Smooth muscle cell (in vitro differentiated cells): ENCODE measurements at regions not wholly inside any gene's neighbourhood (a gene's known extent, or its start where the extent isn't known, plus 50 kb on each side); places are given as distances from the start of the nearest gene placed in this dataset.

Source experiments
- DNase-seq: peaks from one replicate; lab custom pipeline; 2025; ENCODE audit not compliant: unreplicated experiment; lab: John Stamatoyannopoulos, UW
- H2AFZ ChIP-seq: fragments of 200-600 bp; sonication (generic); 2 replicates; pipeline ENCODE4 v1.6.0; 2016; ENCODE audit warnings: antibody characterized with exemption, low read depth, mild to moderate bottlenecking
- H3F3A ChIP-seq: fragments of 200-600 bp; sonication (generic); 2 replicates; pipeline ENCODE4 v1.6.0; 2017; ENCODE audit warnings: antibody characterized with exemption, low read depth
- H3K27ac ChIP-seq: fragments of 200-600 bp; sonication (generic); 2 replicates; pipeline ENCODE4 v1.5.1; 2016; ENCODE audit warnings: low read depth, mild to moderate bottlenecking
- H3K27me3 ChIP-seq: fragments of 200-600 bp; sonication (generic); 2 replicates; pipeline ENCODE4 v1.6.1; 2016; ENCODE audit warnings: low read depth, mild to moderate bottlenecking
- H3K36me3 ChIP-seq: fragments of 200-600 bp; sonication (generic); 2 replicates; pipeline ENCODE4 v1.5.1; 2016; ENCODE audit warnings: low read depth
- H3K4me1 ChIP-seq: fragments of 200-600 bp; sonication (generic); 2 replicates; pipeline ENCODE4 v1.5.1; 2016; ENCODE audit warnings: low read depth
- H3K4me2 ChIP-seq: fragments of 200-600 bp; sonication (generic); 2 replicates; pipeline ENCODE4 v1.6.0; 2016; ENCODE audit warnings: mild to moderate bottlenecking
- H3K4me3 ChIP-seq: fragments of 200-600 bp; sonication (generic); 2 replicates; pipeline ENCODE4 v1.5.1; 2016; ENCODE audit warnings: mild to moderate bottlenecking
- H3K79me2 ChIP-seq: fragments of 200-600 bp; sonication (generic); 2 replicates; pipeline ENCODE4 v1.6.0; 2016; ENCODE audit warnings: low read depth, mild to moderate bottlenecking
- H3K9ac ChIP-seq: fragments of 200-600 bp; sonication (generic); 2 replicates; pipeline ENCODE4 v1.6.0; 2016; ENCODE audit warnings: low read depth
- H3K9me3 ChIP-seq: fragments of 200-600 bp; sonication (generic); replicated peaks from 2 replicates; pipeline ENCODE4 v1.5.1; 2016; ENCODE audit warnings: low read depth
- H4K20me1 ChIP-seq: fragments of 200-600 bp; sonication (generic); 2 replicates; pipeline ENCODE4 v1.6.0; 2016; ENCODE audit warnings: low read depth
- WGBS: methylation state at CpG from one replicate; pipeline ENCODE4 v1.1.7; 2016; ENCODE audit warnings: low lambda C conversion rate; 5-methylcytosine and 5-hydroxymethylcytosine counted together
- TF ChIP-seq, protein P1 (sequence below): fragments of 200-600 bp; sonication (generic); IDR thresholded peaks from 2 replicates; pipeline ENCODE4 v1.5.1; 2017; ENCODE audit warnings: borderline replicate concordance, mild to moderate bottlenecking, antibody characterized with exemption; ENCODE audit not compliant: insufficient read depth, poor library complexity, severe bottlenecking

DNA sequence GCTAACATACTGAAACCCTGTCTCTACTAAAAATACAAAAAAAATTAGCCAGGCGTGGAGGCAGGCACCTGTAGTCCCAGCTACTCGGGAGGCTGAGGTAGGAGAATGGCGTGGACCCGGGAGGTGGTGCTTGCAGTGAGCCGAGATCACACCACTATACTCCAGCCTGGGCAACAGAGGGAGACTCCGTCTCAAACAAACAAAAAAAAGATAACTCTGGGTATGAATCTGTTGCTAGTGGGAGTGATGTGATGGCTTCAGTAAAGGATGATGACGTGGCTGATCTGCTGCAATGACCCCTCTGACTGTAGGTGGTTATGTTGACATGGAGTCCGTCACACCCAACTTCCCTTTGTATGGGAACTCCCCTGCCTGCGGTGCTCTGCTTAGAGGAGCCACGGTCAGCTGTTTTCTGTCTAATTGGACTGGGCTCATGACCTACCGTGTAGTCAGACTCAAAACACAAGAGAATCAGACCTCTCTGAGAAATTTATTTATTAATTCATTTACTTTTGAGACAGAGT, 59.1 kb upstream of the MED13L start:
- H3K9me3 ChIP-seq = no peaks in the 10 kb centered on the region
- H3K27me3 ChIP-seq = no peaks in the 10 kb centered on the region
- no peaks in the 10 kb centered on the region for H3F3A ChIP-seq
- no peaks in the 10 kb centered on the region for H4K20me1 ChIP-seq
- H3K4me1 ChIP-seq = peaks cover 20% of the 10 kb centered on the region
- H3K27ac ChIP-seq = no peak overlapping the region
- no peaks in the 10 kb centered on the region for H3K36me3 ChIP-seq
- TF ChIP-seq, protein P1, sequence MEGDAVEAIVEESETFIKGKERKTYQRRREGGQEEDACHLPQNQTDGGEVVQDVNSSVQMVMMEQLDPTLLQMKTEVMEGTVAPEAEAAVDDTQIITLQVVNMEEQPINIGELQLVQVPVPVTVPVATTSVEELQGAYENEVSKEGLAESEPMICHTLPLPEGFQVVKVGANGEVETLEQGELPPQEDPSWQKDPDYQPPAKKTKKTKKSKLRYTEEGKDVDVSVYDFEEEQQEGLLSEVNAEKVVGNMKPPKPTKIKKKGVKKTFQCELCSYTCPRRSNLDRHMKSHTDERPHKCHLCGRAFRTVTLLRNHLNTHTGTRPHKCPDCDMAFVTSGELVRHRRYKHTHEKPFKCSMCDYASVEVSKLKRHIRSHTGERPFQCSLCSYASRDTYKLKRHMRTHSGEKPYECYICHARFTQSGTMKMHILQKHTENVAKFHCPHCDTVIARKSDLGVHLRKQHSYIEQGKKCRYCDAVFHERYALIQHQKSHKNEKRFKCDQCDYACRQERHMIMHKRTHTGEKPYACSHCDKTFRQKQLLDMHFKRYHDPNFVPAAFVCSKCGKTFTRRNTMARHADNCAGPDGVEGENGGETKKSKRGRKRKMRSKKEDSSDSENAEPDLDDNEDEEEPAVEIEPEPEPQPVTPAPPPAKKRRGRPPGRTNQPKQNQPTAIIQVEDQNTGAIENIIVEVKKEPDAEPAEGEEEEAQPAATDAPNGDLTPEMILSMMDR = no peak
- no peak for DNase-seq
- no peak overlapping the region for H3K4me2 ChIP-seq
- 87% methylated on average over 11 of the region's 11 CpGs for WGBS
- H3K9ac ChIP-seq = no peak overlapping the region
- H3K79me2 ChIP-seq = no peaks in the 10 kb centered on the region
- no peak overlapping the region for H2AFZ ChIP-seq
- no peak overlapping the region for H3K4me3 ChIP-seq

DNA sequence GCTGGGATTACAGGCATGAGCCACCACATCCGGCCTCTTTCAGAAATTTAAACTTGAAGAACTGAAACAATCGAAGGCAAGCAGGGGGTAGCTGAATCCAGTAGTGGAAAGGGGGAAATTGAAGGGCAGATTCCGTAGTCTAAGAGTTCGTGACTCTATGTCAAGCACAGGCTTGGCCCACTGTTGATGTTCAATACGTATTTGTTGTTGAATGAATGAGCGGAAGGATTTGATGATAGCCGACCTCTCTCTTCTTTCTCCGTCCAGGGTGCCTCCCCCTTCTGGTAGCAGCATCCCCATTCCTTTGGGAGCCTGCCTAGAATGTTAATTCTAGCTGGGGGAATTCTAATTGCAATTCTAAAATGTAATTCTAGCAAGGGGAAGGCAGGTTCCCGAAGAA, 59.8 kb upstream of the MED13L start:
- TF ChIP-seq, protein P1 = no peak
- H3K4me1 ChIP-seq = peaks cover 20% of the 10 kb centered on the region
- no peak overlapping the region for H2AFZ ChIP-seq
- H3K9ac ChIP-seq = no peak overlapping the region
- no peaks in the 10 kb centered on the region for H3K79me2 ChIP-seq
- no peak for DNase-seq
- no peaks in the 10 kb centered on the region for H3K36me3 ChIP-seq
- no peaks in the 10 kb centered on the region for H3K27me3 ChIP-seq
- no peaks in the 10 kb centered on the region for H4K20me1 ChIP-seq
- H3K4me3 ChIP-seq = no peak overlapping the region
- no peak overlapping the region for H3K27ac ChIP-seq
- H3F3A ChIP-seq = no peaks in the 10 kb centered on the region
- 84% methylated on average over 9 of the region's 9 CpGs for WGBS
- no peaks in the 10 kb centered on the region for H3K9me3 ChIP-seq
- H3K4me2 ChIP-seq = no peak overlapping the region

DNA sequence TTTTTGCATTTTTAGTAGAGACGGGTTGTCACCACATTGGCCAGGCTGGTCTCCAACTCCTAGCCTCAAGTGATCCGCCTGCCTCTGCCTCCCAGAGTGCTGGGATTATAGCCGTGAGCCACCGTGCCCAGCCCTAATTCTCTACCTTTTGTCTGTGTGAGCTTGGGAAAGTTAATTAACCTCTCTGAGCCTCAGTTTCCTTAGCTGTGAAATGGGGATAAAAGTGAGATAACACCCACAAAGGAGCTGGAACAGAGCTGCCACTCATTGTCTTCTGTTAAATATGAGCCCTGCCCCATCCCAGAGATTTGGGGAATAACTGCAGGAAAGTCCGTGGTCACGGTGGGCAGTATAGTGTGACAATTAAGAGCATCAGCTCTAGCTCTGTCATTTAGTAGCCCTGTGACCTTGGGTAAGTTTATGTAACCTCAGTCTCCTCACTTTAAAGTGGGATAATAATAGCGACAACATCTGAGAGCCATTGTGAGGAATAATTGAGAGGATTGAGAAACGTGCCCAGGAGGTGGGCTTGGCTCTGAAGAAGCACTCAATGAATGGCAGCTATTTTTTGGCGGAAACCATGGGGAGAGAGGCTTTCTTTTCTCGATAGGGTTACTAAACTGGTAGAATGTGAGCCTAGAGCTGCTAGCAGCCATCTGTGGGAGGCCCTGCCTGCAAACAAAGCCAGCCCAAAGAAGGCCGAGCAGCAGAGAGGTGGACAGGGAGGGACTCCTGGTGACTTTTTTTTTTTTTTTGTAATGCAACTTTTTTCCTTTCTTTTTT, 60.8 kb upstream of the MED13L start:
- TF ChIP-seq, protein P1 = no peak
- H3K9me3 ChIP-seq = no peaks in the 10 kb centered on the region
- peaks cover 16% of the 10 kb centered on the region for H3K4me1 ChIP-seq
- H3K27me3 ChIP-seq = no peaks in the 10 kb centered on the region
- WGBS = 82% methylated on average over 11 of the region's 11 CpGs
- no peaks in the 10 kb centered on the region for H4K20me1 ChIP-seq
- no peak overlapping the region for H3K4me2 ChIP-seq
- no peaks in the 10 kb centered on the region for H3K79me2 ChIP-seq
- H3K27ac ChIP-seq = no peak overlapping the region
- H2AFZ ChIP-seq = no peak overlapping the region
- no peaks in the 10 kb centered on the region for H3K36me3 ChIP-seq
- no peak overlapping the region for H3K9ac ChIP-seq
- no peaks in the 10 kb centered on the region for H3F3A ChIP-seq
- H3K4me3 ChIP-seq = no peak overlapping the region
- no peak for DNase-seq

DNA sequence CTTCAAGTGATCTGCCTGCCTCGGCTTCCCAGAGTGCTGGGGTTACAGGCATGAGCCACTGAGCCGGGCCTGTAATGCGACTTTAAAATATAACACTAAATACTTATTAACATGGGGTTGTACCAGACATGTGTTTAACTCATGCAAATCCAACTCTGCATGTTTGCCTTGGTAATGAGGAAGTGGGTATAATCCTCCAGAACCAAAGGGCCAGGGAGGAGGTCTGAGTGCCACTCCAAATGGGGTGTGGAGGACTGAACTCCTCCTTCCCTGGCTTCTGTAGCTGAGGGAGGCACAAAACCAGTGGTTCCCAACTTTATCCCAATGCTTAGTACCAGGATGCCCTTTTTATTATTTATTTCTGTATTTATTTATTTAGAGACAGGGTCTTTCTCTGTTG, 61.6 kb upstream of the MED13L start:
- Histone ChIP-seq H3K9ac (no peak overlapping the region), H3K27me3 (no peaks in the 10 kb centered on the region), H3K4me1 (peaks cover 12% of the 10 kb centered on the region), H2AFZ (no peak overlapping the region), H4K20me1 (no peaks in the 10 kb centered on the region), H3K4me2 (no peak overlapping the region), H3K9me3 (no peaks in the 10 kb centered on the region), H3K36me3 (no peaks in the 10 kb centered on the region), H3F3A (no peaks in the 10 kb centered on the region), H3K79me2 (no peaks in the 10 kb centered on the region), H3K27ac (no peak overlapping the region), H3K4me3 (no peak overlapping the region)
- DNase-seq = no peak
- 100% methylated on average over 3 of the region's 3 CpGs for WGBS
- TF ChIP-seq, protein P1 = no peak
